HG02840 (cell line): ENCODE measurements at regions not wholly inside any gene's neighbourhood (a gene's known extent, or its start where the extent isn't known, plus 50 kb on each side); places are given as distances from the start of the nearest gene placed in this dataset.

ENCODE experiments used
- ATAC-seq: cut with Tn5 transposase; IDR thresholded peaks from one replicate; pipeline ENCODE4 v1.9.1; 2021; ENCODE audit warnings: mild to moderate bottlenecking, moderate library complexity, moderate number of reproducible peaks; ENCODE audit not compliant: unreplicated experiment, low FRiP score

GRCh38 chr12:125610292-125610691 lies 545.1 kb downstream of the AACS start:
- no peak for ATAC-seq

- no peak for ATAC-seq
Measured at GRCh38 chr12:125610971-125611370, 545.7 kb downstream of the AACS start.

GRCh38 chr12:125614058-125614457 lies 548.8 kb downstream of the AACS start:
- ATAC-seq = no peak

- no peak for ATAC-seq
Measured at GRCh38 chr12:125619723-125620122, 554.5 kb downstream of the AACS start.

GRCh38 chr12:125633686-125634085 lies 568.5 kb downstream of the AACS start:
- ATAC-seq = no peak

- no peak for ATAC-seq
Measured at GRCh38 chr12:125634813-125635212, 569.6 kb downstream of the AACS start.

- ATAC-seq = no peak
Measured at GRCh38 chr12:125639826-125640225, 574.6 kb downstream of the AACS start.

GRCh38 chr12:125643055-125643454 lies 577.8 kb downstream of the AACS start:
- ATAC-seq = no peak

- ATAC-seq = no peak
Measured at GRCh38 chr12:125645724-125646123, 580.5 kb downstream of the AACS start.

GRCh38 chr12:125650587-125650986 lies 585.4 kb downstream of the AACS start:
- ATAC-seq = no peak

- ATAC-seq = no peak
Measured at GRCh38 chr12:125651625-125652024, 586.4 kb downstream of the AACS start.

GRCh38 chr12:125652681-125653080 lies 587.4 kb downstream of the AACS start:
- no peak for ATAC-seq

GRCh38 chr12:125657681-125658080 lies 592.4 kb downstream of the AACS start:
- ATAC-seq = no peak

GRCh38 chr12:125674554-125675338 lies 609.5 kb downstream of the AACS start:
- no peak for ATAC-seq

- ATAC-seq = no peak
Measured at GRCh38 chr12:125676366-125676765, 611.1 kb downstream of the AACS start.

GRCh38 chr12:125677829-125678228 lies 612.6 kb downstream of the AACS start:
- no peak for ATAC-seq

- ATAC-seq = no peak
Measured at GRCh38 chr12:125678589-125678993, 613.4 kb downstream of the AACS start.

- no peak for ATAC-seq
Measured at GRCh38 chr12:125683748-125684381, 618.6 kb downstream of the AACS start.

GRCh38 chr12:125684968-125685790 lies 619.9 kb downstream of the AACS start:
- ATAC-seq = no peak

- no peak for ATAC-seq
Measured at GRCh38 chr12:125685915-125686314, 620.7 kb downstream of the AACS start.

- ATAC-seq = no peak
Measured at GRCh38 chr12:125687403-125687802, 622.2 kb downstream of the AACS start.
